ENCODE measurements at regions not wholly inside any gene's neighbourhood (a gene's known extent, or its start where the extent isn't known, plus 50 kb on each side); places are given as distances from the start of the nearest gene placed in this dataset.

DNA sequence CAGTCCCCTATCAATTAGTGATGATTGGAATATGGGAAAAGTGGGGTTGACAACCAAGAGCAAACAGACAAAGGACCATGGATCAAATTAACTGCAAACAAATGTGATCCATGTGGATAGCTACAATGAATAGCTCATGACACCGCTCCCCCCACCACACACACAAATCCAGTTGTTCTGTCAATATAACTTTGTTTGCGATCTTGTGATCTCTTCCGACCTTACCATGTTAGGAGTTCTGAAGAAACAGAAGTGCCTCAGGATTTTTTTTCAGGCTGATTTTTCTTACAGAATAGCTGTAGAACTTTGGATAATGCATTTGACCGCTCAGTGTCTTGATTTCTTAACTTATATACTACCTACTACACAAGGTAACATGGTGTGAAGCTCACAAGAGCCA lies 116.6 kb downstream of the SH2D1A start:
- no peak overlapping the region for H3K4me2 ChIP-seq (ENCODE audit: low read depth, low read length, poor library complexity, severe bottlenecking)

DNA sequence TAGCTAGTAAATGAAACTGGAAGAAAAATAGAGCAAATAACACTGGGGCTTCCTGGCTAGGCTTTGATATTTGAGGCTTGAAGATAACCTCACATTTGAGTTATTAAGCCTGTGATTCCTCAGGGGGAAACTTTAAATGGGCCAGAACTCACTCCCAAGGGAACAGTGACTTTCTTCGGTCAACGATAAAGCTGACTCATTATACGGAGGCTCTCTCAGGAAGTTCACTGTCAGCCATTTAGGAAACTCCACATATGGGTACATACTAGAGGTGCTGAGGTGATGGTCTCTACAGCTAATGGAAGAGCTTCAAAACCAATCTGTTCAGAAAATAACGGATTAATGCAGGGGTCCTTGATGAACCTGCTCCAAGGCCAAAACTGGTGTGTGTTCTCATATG lies 120.8 kb downstream of the SH2D1A start:
- H3K4me2 ChIP-seq (ENCODE audit: low read depth, low read length, poor library complexity, severe bottlenecking), result no peak overlapping the region
- H3K36me3 ChIP-seq (ENCODE audit: insufficient read depth, low read length), result no peaks in the 10 kb centered on the region
- TF ChIP-seq EZH2phosphoT487 (IDR thresholded peaks at IDR 0.05; ENCODE audit: borderline replicate concordance), result no peak
- TF ChIP-seq, protein P1, sequence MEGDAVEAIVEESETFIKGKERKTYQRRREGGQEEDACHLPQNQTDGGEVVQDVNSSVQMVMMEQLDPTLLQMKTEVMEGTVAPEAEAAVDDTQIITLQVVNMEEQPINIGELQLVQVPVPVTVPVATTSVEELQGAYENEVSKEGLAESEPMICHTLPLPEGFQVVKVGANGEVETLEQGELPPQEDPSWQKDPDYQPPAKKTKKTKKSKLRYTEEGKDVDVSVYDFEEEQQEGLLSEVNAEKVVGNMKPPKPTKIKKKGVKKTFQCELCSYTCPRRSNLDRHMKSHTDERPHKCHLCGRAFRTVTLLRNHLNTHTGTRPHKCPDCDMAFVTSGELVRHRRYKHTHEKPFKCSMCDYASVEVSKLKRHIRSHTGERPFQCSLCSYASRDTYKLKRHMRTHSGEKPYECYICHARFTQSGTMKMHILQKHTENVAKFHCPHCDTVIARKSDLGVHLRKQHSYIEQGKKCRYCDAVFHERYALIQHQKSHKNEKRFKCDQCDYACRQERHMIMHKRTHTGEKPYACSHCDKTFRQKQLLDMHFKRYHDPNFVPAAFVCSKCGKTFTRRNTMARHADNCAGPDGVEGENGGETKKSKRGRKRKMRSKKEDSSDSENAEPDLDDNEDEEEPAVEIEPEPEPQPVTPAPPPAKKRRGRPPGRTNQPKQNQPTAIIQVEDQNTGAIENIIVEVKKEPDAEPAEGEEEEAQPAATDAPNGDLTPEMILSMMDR (conservative IDR thresholded peaks at IDR 0.05; ENCODE audit: low read length), result no peak
- H3K9me2 ChIP-seq (replicated peaks; ENCODE audit: low read depth, low read length), result no peaks in the 10 kb centered on the region
- no peaks in the 10 kb centered on the region for H3K4me1 ChIP-seq (ENCODE audit: insufficient read depth, low read length, poor library complexity, severe bottlenecking)
- no peaks in the 10 kb centered on the region for H3K79me2 ChIP-seq (ENCODE audit: insufficient read depth, low read length)
- no peak overlapping the region for H3K4me3 ChIP-seq (ENCODE audit: low read length, poor library complexity, severe bottlenecking)
- no peaks in the 10 kb centered on the region for H3F3A ChIP-seq (ENCODE audit: low read depth)
- H3K27me3 ChIP-seq (ENCODE audit: insufficient read depth, low read length, poor library complexity, severe bottlenecking), result no peaks in the 10 kb centered on the region
- no peaks in the 10 kb centered on the region for H4K20me1 ChIP-seq (ENCODE audit: insufficient read depth, low read length, poor library complexity, severe bottlenecking)
- H3K9ac ChIP-seq (ENCODE audit: low read depth, low read length, poor library complexity, severe bottlenecking), result no peak overlapping the region
- H2AFZ ChIP-seq (ENCODE audit: low read length), result no peak overlapping the region
- no peaks in the 10 kb centered on the region for H3K9me3 ChIP-seq (ENCODE audit: insufficient read depth, low read depth, low read length)

More for the DNA sequence above, 116.6 kb downstream of the SH2D1A start:
- Histone ChIP-seq H3F3A (ENCODE audit: low read depth) (no peaks in the 10 kb centered on the region), H3K4me1 (ENCODE audit: insufficient read depth, low read length, poor library complexity, severe bottlenecking) (no peaks in the 10 kb centered on the region), H3K27me3 (ENCODE audit: insufficient read depth, low read length, poor library complexity, severe bottlenecking) (no peaks in the 10 kb centered on the region), H4K20me1 (ENCODE audit: insufficient read depth, low read length, poor library complexity, severe bottlenecking) (no peaks in the 10 kb centered on the region), H3K9me2 (replicated peaks; ENCODE audit: low read depth, low read length) (no peaks in the 10 kb centered on the region), H3K9ac (ENCODE audit: low read depth, low read length, poor library complexity, severe bottlenecking) (no peak overlapping the region), H3K4me3 (ENCODE audit: low read length, poor library complexity, severe bottlenecking) (no peak overlapping the region), H3K36me3 (ENCODE audit: insufficient read depth, low read length) (no peaks in the 10 kb centered on the region), H3K79me2 (ENCODE audit: insufficient read depth, low read length) (no peaks in the 10 kb centered on the region), H3K9me3 (ENCODE audit: insufficient read depth, low read depth, low read length) (no peaks in the 10 kb centered on the region), H2AFZ (ENCODE audit: low read length) (no peak overlapping the region)
- TF ChIP-seq, protein P1 (conservative IDR thresholded peaks at IDR 0.05; ENCODE audit: low read length), result no peak
- no peak for TF ChIP-seq EZH2phosphoT487 (IDR thresholded peaks at IDR 0.05; ENCODE audit: borderline replicate concordance)

DNA sequence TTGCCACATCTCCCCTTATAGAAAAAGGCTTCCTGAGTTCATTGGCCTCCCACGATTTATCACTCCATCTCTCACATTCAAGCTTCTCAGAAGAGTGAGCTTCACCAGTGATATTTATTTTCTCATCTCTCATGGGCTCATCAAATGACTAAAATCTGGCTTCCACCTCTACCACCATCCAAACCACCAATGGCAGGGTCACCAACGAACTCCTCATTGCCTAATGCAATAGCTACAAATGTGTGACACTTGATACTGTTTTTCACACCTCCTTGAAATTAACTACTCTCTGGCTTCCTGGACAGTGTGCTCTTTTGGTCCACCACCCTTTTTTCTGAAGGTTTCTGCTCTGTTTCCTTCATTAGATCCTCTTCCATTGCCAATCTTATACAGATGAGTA lies 129.0 kb downstream of the SH2D1A start:
- Histone ChIP-seq H3F3A (ENCODE audit: low read depth) (no peaks in the 10 kb centered on the region), H3K27me3 (ENCODE audit: insufficient read depth, low read length, poor library complexity, severe bottlenecking) (no peaks in the 10 kb centered on the region), H3K4me2 (ENCODE audit: low read depth, low read length, poor library complexity, severe bottlenecking) (no peak overlapping the region), H4K20me1 (ENCODE audit: insufficient read depth, low read length, poor library complexity, severe bottlenecking) (no peaks in the 10 kb centered on the region), H3K9me3 (ENCODE audit: insufficient read depth, low read depth, low read length) (no peaks in the 10 kb centered on the region), H2AFZ (ENCODE audit: low read length) (no peak overlapping the region), H3K79me2 (ENCODE audit: insufficient read depth, low read length) (no peaks in the 10 kb centered on the region), H3K4me3 (ENCODE audit: low read length, poor library complexity, severe bottlenecking) (no peak overlapping the region), H3K9ac (ENCODE audit: low read depth, low read length, poor library complexity, severe bottlenecking) (no peak overlapping the region), H3K4me1 (ENCODE audit: insufficient read depth, low read length, poor library complexity, severe bottlenecking) (no peaks in the 10 kb centered on the region), H3K9me2 (replicated peaks; ENCODE audit: low read depth, low read length) (no peaks in the 10 kb centered on the region), H3K36me3 (ENCODE audit: insufficient read depth, low read length) (no peaks in the 10 kb centered on the region)
- TF ChIP-seq, protein P1 (conservative IDR thresholded peaks at IDR 0.05; ENCODE audit: low read length), result no peak
- TF ChIP-seq EZH2phosphoT487 (IDR thresholded peaks at IDR 0.05; ENCODE audit: borderline replicate concordance), result no peak
